ENCODE measurements at regions not wholly inside any gene's neighbourhood (a gene's known extent, or its start where the extent isn't known, plus 50 kb on each side); places are given as distances from the start of the nearest gene placed in this dataset.
"Not testable (repeated sequence)": the region's sequence is repeated elsewhere in the genome, so short reads cannot be mapped to it uniquely, and the experiment has no call there.

- no peak for TF ChIP-seq CHD4 (IDR thresholded peaks at IDR 0.05; ENCODE audit: borderline replicate concordance)
- no peak for TF ChIP-seq ELK1 (IDR thresholded peaks at IDR 0.05; ENCODE audit: low read depth, low read length)
- no peak for TF ChIP-seq MAX (IDR thresholded peaks at IDR 0.05)
- TF ChIP-seq CBX8 (IDR thresholded peaks at IDR 0.05): no peak
- no peak for TF ChIP-seq NR3C1 (IDR thresholded peaks at IDR 0.05)
- TF ChIP-seq ZNF302 (CRISPR knock-in tag; IDR thresholded peaks at IDR 0.05): no peak
- no peak for TF ChIP-seq JUNB (IDR thresholded peaks at IDR 0.05)
Observed at GRCh38 chr16:76114681-76115080, 162.5 kb upstream of the CNTNAP4 start (continued).

- FAIRE-seq (no peak), DNase-seq (ENCODE audit: low read depth in 1 of 2, low spot score in 1 of 2) (no peak), ATAC-seq (no peak)
- H3K4me1 ChIP-seq: no peaks in the 10 kb centered on the region
- H3K4me2 ChIP-seq: no peak overlapping the region
- peak; percentile 27; the same call in 1 of the 2 replicates for TF ChIP-seq REST (IDR thresholded peaks at IDR 0.05)
- TF ChIP-seq ZSCAN20 (CRISPR knock-in tag; IDR thresholded peaks at IDR 0.05): no peak
- H3K9me3 ChIP-seq: no peaks in the 10 kb centered on the region
- POLR2A ChIA-PET: no interaction called here
- no peak overlapping the region for H3K27ac ChIP-seq
- no peak overlapping the region for H3K4me3 ChIP-seq
- 5% methylated on average over 1 of the region's 1 CpG for WGBS (ENCODE audit: missing lambda C conversion rate)
- CTCF ChIA-PET: interaction anchor here (0.6 kb wide), 1 partner anchor 1051 kb away, joined by 4 read pairs; no protein-coding TSS in a partner anchor
Observed at GRCh38 chr16:76118344-76118743, 158.9 kb upstream of the CNTNAP4 start.

GRCh38 chr16:76121636-76122035, 155.6 kb upstream of the CNTNAP4 start:
- CTCF ChIA-PET: no interaction called here
- POLR2A ChIA-PET: no interaction called here

GRCh38 chr16:76123966-76124365, 153.2 kb upstream of the CNTNAP4 start:
- Histone ChIP-seq H3K9me3 (0 out of 3 replicates have a peak, but pooled peaks cover 4% of the 10 kb centered on the region), H3K27ac (no peak overlapping the region), H3K4me3 (no peak overlapping the region), H3K4me2 (no peak overlapping the region), H3K4me1 (no peaks in the 10 kb centered on the region)
- FAIRE-seq (no peak), ATAC-seq (no peak), DNase-seq (ENCODE audit: low read depth in 1 of 2, low spot score in 1 of 2) (no peak)
- TF ChIP-seq MAFK (IDR thresholded peaks at IDR 0.05; ENCODE audit: partially characterized antibody) (peak; percentile 2), FOSB (CRISPR knock-in tag; IDR thresholded peaks at IDR 0.05) (no peak)
- WGBS (ENCODE audit: missing lambda C conversion rate): 68% methylated on average over 3 of the region's 3 CpGs
- ChIA-PET CTCF (interaction anchor here (1.5 kb wide), 1 partner anchor 14 kb away, joined by 3 read pairs; no protein-coding TSS in a partner anchor), POLR2A (no interaction called here)

More at GRCh38 chr16:76121636-76122035, 155.6 kb upstream of the CNTNAP4 start:
- TF ChIP-seq POLR2A (IDR thresholded peaks at IDR 0.05; ENCODE audit: low read length) (no peak), JUNB (IDR thresholded peaks at IDR 0.05) (no peak), JUN (IDR thresholded peaks at IDR 0.05) (no peak)
- H3K4me2 ChIP-seq: no peak overlapping the region
- no peak overlapping the region for H3K4me3 ChIP-seq
- FAIRE-seq (no peak), DNase-seq (ENCODE audit: low read depth in 1 of 2, low spot score in 1 of 2) (no peak), ATAC-seq (no peak)
- 18% methylated on average over 4 of the region's 4 CpGs for whole genome bisulfite sequencing (ENCODE audit: missing lambda C conversion rate)
- no peak overlapping the region for H3K27ac ChIP-seq
- H3K4me1 ChIP-seq: no peaks in the 10 kb centered on the region
- H3K9me3 ChIP-seq: no peaks in the 10 kb centered on the region

GRCh38 chr16:76125871-76126270, 151.3 kb upstream of the CNTNAP4 start:
- H3K4me3 ChIP-seq: no peak overlapping the region
- 0 out of 3 replicates have a peak, but pooled peaks cover 4% of the 10 kb centered on the region for H3K9me3 ChIP-seq
- no peak overlapping the region for H3K27ac ChIP-seq
- no peak for DNase-seq (ENCODE audit: low read depth in 1 of 2, low spot score in 1 of 2)
- no peak for FAIRE-seq
- TF ChIP-seq POLR2AphosphoS2 (conservative IDR thresholded peaks at IDR 0.05; ENCODE audit: low read length) (no peak), CEBPB (IDR thresholded peaks at IDR 0.05) (no peak), HOXB5 (CRISPR knock-in tag; IDR thresholded peaks at IDR 0.05) (no peak), RCOR1 (IDR thresholded peaks at IDR 0.05; ENCODE audit: low read depth, low read length) (no peak), CBX8 (IDR thresholded peaks at IDR 0.05) (no peak), RARB (CRISPR knock-in tag; IDR thresholded peaks at IDR 0.05) (no peak), TFCP2L1 (CRISPR knock-in tag; IDR thresholded peaks at IDR 0.05) (no peak), CHD4 (IDR thresholded peaks at IDR 0.05; ENCODE audit: borderline replicate concordance) (no peak)
- POLR2A ChIA-PET: no interaction called here
- CTCF ChIA-PET: interaction anchor here (0.6 kb wide), 1 partner anchor 10 kb away, joined by 3 read pairs; no protein-coding TSS in a partner anchor
- no peak overlapping the region for H3K4me2 ChIP-seq
- no peaks in the 10 kb centered on the region for H3K4me1 ChIP-seq
- ATAC-seq: no peak

GRCh38 chr16:76138056-76138455, 139.1 kb upstream of the CNTNAP4 start:
- POLR2A ChIA-PET; H3K4me1 ChIP-seq; H3K4me3 ChIP-seq; H3K4me2 ChIP-seq; FAIRE-seq; ATAC-seq; DNase-seq (ENCODE audit: low read depth in 1 of 2, low spot score in 1 of 2); H3K9me3 ChIP-seq; H3K27ac ChIP-seq: not testable (repeated sequence)
- 28% methylated on average over 6 of the region's 6 CpGs for WGBS (ENCODE audit: missing lambda C conversion rate)
- CTCF ChIA-PET: interaction anchor here (1.1 kb wide), 1 partner anchor 13 kb away, joined by 3 read pairs; no protein-coding TSS in a partner anchor
